NCI-H1105 (cell line): ENCODE measurements at regions not wholly inside any gene's neighbourhood (a gene's known extent, or its start where the extent isn't known, plus 50 kb on each side); places are given as distances from the start of the nearest gene placed in this dataset.
"Not testable (repeated sequence)": the region's sequence is repeated elsewhere in the genome, so short reads cannot be mapped to it uniquely, and the experiment has no call there.

Experiments
- DNase-seq: peaks from one replicate; lab custom pipeline; 2025; lab: John Stamatoyannopoulos, UW

DNA sequence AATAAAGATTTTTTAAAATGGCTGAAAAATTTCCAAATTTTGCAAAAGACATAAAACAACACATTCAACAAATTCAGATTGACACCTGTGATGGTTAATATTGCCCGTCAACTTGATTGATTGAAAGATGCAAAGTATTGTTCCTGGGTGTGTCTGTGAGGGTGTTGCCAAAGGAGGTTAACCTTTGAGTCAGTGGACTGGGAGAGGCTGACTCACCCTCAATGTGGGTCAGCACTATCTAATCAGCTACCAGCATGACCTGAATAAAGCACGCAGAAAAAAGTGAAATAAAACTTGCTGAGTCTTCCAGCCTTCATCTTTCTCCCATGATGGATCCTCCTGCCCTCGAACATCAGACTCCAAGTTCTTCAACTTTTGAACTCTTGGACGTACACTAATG is 868.0 kb upstream of the CTNND2 start:
- no peak for DNase-seq

- DNase-seq, result no peak
These were observed 855.1 kb upstream of the CTNND2 start for GRCh38 chr5:12759377-12759776.

DNA sequence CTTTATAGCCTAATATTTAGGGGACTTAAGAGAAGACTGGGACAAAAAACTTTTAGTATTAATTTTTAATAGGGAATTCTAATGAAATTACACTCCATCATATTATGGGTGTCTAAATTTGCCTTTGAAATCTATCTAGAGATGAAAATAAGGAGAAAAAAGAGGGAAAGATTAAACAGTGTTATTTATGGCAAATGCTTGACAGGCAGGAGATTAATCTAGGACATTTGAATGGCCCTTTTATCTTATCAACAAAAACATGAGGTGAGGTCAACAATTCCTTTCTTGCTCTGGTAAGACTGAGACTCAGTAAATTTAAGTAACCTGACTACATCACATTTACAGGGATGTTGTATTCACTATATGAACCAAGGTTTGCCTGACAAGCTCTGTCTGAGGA is 852.8 kb upstream of the CTNND2 start:
- DNase-seq, result no peak

DNA sequence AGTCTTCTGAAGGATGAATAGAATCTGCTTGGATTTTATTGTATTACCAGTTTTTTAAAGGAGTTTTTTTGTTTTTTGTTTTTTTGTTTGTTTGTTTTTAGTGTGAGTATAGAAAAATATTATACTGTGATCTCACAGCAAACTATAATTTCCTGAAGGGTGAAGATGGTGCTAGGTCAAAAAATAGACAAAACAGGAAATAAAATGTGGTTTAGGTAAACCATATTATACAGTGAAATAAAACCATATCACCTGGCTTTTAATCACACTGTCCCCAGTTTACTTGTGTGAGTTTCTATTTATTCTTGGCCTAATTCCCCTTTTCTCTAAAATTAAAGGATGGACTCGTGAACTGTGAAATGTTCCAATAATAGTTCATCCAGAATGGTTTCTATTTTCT is 841.3 kb upstream of the CTNND2 start:
- DNase-seq, result no peak

GRCh38 chr5:12743582-12743981 is 839.3 kb upstream of the CTNND2 start:
- no peak for DNase-seq

DNA sequence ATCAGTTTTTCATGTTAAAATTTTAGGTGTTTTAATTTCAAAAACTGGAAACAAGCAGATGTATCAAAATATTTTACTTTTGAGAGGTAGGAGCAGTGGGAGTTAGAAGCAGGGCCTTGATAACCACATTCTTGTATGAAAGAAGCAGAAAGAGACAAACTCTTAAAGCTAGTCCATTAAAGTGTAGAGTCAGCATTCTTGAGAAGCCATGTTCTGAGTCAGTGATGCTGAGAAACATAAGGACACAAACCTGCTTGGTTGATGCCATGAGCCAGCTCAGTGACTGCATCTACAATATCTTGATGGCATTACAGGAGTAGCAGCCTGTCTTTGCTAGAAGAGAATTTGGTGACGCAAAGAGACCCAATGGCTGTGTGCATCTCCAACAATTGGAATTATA is 826.1 kb upstream of the CTNND2 start:
- DNase-seq, result no peak

DNA sequence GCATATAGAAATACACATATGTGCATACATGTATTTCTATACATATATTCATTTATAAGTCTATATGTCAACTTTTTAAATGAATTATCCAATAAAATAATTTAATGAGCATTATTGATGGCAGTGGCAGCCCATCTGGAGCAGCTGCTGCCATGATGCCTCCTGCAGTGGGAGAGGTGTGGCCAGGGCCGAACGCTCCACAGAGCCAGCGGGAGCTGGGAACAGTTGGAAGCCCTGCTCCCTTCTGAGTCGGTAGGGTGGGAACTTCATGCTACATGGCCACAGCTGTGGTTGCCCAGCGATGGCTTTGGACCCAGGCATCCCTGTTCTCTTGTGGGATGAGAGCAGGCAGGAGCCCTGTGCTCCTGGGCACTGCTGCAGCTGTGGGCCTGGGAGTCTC is 812.4 kb upstream of the CTNND2 start:
- DNase-seq, result no peak

GRCh38 chr5:12707560-12707959 is 803.3 kb upstream of the CTNND2 start:
- no peak for DNase-seq

GRCh38 chr5:12704955-12705354 is 800.7 kb upstream of the CTNND2 start:
- DNase-seq, result no peak

- no peak for DNase-seq
These were observed 799.0 kb upstream of the CTNND2 start for GRCh38 chr5:12703254-12703653.

- DNase-seq, result no peak
These were observed 791.4 kb upstream of the CTNND2 start for GRCh38 chr5:12695651-12696050.

- DNase-seq, result no peak
These were observed 787.1 kb upstream of the CTNND2 start for GRCh38 chr5:12691330-12691729.

- no peak for DNase-seq
These were observed 786.1 kb upstream of the CTNND2 start for GRCh38 chr5:12690361-12690760.

GRCh38 chr5:12683249-12683648 is 779.0 kb upstream of the CTNND2 start:
- DNase-seq, result no peak

GRCh38 chr5:12679731-12680130 is 775.5 kb upstream of the CTNND2 start:
- DNase-seq, result no peak

GRCh38 chr5:12675959-12676358 is 771.7 kb upstream of the CTNND2 start:
- no peak for DNase-seq

DNA sequence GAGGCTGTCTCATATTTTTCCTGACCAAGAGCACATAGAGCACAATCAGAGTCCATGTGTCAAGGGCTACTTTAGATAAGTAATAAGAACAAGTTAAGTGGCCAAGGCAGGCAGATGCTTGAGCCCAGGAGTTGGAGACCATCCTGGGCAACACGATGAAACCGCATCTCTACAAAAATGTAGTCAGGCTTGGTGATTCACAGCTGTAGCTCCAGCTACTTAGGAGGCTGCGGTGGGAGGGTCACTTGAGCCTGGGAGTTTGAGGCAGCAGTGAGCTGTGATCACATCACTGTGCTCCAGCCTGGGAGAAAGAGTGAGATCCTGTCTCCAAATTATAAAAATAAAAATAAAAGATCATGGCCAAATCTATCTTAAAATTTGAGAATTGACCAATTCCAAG is 767.9 kb upstream of the CTNND2 start:
- DNase-seq, result no peak

GRCh38 chr5:12669326-12669725 is 765.1 kb upstream of the CTNND2 start:
- no peak for DNase-seq

GRCh38 chr5:12668564-12668963 is 764.3 kb upstream of the CTNND2 start:
- DNase-seq, result no peak

DNA sequence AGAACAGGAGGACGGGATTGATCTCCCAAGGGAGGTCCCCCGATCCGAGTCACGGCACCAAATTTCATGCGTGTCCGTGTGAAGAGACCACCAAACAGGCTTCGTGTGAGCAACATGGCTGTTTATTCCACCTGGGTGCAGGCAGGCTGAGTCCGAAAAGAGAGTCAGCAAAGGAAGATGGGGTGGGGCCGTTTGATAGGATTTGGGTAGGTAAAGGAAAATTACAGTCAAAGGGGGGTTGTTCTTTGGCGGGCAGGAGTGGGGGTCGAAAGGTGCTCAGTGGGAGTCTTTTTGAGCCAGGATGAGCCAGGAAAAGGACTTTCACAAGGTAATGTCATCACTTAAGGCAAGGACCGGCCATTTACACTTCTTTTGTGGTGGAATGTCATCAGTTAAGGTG is 763.6 kb upstream of the CTNND2 start:
- not testable (repeated sequence) for DNase-seq

DNA sequence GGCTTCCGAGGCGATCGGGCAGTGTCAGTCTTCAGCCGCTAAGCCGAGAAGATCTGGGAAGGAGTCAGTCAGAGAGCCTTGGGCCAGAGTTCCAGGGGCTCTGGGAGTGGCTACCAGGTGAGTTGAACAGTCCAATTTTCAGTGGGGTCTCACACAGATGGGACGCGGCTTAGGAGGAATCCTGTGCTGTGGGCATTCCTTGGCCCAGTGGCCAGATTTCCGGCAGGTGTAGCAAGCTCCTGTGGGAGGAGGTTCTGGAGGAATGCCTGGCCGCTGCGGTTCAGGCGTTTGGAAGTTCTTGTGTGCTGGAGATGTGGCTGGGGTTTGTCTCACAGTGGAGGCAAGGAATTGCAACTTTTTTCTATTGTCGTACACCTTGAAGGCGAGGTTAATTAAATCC is 761.5 kb upstream of the CTNND2 start:
- not testable (repeated sequence) for DNase-seq

- no peak for DNase-seq
These were observed 758.5 kb upstream of the CTNND2 start for GRCh38 chr5:12662545-12663314.

DNA sequence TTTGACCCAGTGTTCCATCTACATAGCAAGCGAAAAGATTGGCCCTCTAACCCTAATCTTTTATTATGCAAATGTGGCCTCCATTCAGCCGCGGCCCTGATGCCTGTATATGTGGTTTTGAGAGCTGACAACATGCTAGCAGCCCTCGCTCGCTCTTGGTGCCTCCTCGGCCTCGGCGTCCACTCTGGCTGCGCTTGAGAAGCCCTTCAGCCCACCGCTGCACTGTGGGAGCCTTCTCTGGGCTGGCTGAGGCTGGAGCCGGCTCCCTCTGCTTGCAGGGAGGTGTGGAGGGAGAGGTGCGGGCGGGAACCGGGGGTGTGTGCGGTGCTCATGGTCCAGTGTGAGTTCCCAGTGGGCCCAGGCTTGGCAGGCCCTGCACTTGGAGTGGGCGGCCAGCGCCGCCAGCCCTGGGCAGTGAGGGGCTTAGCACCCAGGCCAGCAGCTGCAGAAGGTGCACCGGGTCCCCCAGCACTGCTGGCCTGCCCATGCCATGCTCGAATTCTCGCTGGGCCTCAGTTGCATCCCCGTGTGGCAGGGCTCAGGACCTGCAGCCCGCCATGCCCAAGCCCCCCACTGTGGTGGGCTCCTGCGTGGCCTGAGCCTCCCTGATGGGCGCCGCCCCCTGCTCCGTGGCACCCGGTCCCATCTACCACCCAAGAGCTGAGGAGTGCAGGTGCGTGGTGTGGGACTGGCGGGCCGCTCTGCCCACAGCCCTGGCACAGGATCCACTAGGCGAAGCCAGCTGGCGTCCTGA is 757.5 kb upstream of the CTNND2 start:
- DNase-seq, result no peak
